PFSK-1 (cell line): ENCODE measurements at regions not wholly inside any gene's neighbourhood (a gene's known extent, or its start where the extent isn't known, plus 50 kb on each side); places are given as distances from the start of the nearest gene placed in this dataset.

ENCODE experiments used
- FOXP2 ChIP-seq: optimal IDR thresholded peaks from 2 replicates; pipeline ENCODE3; 2011; ENCODE audit warnings: borderline replicate concordance, control low read depth, inconsistent platforms; ENCODE audit not compliant: insufficient read depth; ENCODE audit errors: extremely low read length, extremely low read depth
- POLR2AphosphoS5 ChIP-seq: IDR thresholded peaks from 2 replicates; pipeline ENCODE4 v1.6.1; 2012; ENCODE audit warnings: low read depth, mild to moderate bottlenecking, control low read depth, low read length, moderate library complexity
- REST ChIP-seq, 2 experiments: IDR thresholded peaks; 2 replicates each; pipeline versions ENCODE4 v1.6.1 to v1.8.0; 2011 to 2012; ENCODE audit warnings: low read depth in 2 of 2, low read length in 2 of 2, control low read depth in 1 of 2, inconsistent platforms in 1 of 2, mild to moderate bottlenecking in 1 of 2, moderate library complexity in 1 of 2; ENCODE audit not compliant: insufficient read depth in 1 of 2
- SIN3A ChIP-seq: IDR thresholded peaks from 2 replicates; pipeline ENCODE4 v1.6.1; 2012; ENCODE audit warnings: mild to moderate bottlenecking, low read length, moderate library complexity, borderline replicate concordance; ENCODE audit not compliant: insufficient read depth
- TAF1 ChIP-seq: IDR thresholded peaks from 2 replicates; pipeline ENCODE4 v1.6.1; 2012; ENCODE audit warnings: low read length, control low read depth, borderline replicate concordance; ENCODE audit not compliant: insufficient read depth

DNA sequence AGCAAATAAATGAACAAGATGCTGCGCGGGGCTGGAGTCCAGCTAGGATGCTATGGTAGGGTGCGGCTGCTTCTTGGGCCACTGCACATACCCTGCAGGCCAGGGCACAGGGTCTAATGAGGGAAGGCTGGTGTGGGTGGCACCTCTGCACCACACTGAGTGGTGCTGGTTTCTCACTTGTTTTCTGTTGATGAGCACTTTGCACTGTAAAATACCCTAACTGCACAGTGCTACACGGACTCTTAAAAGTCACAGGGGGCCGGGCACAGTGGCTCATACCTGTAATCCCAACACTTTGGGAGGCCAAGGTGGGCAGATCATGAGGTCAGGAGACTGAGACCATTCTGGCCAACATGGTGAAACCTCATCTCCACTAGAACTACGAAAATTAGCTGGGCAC, 52.7 kb upstream of the DMRT1 start:
- TF ChIP-seq TAF1 (no peak), FOXP2 (no peak), REST (IDR thresholded peaks at IDR 0.05; ENCODE audit: insufficient read depth in 1 of 2, low read depth in 2 of 2, low read length in 2 of 2) (no peak), POLR2AphosphoS5 (no peak), SIN3A (no peak)
